NCI-H2227 (cell line): ENCODE measurements at regions not wholly inside any gene's neighbourhood (a gene's known extent, or its start where the extent isn't known, plus 50 kb on each side); places are given as distances from the start of the nearest gene placed in this dataset.

ENCODE experiments used
- DNase-seq: peaks from one replicate; lab custom pipeline; 2025; ENCODE audit not compliant: unreplicated experiment; lab: John Stamatoyannopoulos, UW

DNA sequence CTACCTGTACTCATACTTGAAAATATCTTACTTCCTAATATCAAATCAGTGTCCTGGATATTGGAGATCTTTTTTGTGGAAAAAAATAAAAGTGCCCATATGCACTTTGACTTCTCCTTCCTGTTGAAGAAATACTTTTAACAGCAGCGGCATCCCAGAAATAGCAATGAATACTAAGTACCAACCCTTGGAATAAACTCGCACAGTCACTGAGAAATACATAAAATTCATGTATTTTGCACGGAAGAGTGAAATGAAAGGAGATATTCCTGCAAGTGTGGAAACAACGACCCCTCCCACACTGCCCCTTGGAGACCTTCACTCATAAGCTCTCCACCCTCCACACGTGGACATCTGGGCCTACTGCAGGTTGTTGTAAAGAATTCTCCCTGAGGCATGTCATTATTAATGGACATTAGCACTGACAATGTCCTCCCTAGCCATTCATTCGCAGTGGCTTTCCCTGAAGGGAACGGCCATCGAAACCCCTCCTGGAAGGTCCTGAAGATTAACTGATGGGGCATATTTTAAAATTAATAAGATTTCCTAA is 407.6 kb upstream of the PFKP start:
- DNase-seq = no peak

DNA sequence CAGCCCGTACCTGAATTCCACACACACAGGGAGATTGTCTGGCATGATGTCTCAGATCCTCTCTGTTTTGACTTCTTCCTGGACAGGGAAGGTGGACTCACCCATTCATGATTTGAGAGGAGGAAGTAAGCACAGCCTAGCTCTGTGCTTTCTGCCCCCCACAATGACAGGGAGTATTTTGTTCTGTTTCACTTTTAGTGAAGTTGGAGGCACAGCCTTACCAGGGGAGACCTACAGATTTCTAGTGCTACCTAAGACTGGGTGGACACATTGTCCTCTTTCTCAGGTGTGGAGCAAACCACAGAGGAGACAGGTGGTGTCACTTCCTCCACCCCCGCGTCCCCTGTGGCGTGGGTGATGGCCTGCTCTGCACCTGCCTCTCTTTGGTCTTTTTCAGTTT is 408.6 kb upstream of the PFKP start:
- DNase-seq = no peak

DNA sequence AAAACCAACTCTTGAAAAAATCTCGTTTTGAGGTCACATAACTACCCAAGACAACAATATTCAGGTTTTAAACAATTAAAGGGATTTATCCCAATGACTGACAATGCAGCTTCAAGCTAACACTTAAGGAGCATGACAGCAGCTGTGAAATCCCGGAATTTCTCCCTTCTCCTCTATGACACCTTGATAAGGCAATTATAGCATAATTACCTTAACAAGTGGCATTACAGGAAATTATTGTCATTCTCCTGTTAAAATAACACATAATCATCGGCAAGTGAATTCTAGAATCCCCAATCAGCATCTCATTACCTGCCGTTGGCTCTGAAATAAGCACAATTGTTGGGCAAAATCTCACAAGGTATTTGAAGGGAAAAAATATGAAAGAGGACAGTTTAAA is 417.0 kb upstream of the PFKP start:
- no peak for DNase-seq

DNA sequence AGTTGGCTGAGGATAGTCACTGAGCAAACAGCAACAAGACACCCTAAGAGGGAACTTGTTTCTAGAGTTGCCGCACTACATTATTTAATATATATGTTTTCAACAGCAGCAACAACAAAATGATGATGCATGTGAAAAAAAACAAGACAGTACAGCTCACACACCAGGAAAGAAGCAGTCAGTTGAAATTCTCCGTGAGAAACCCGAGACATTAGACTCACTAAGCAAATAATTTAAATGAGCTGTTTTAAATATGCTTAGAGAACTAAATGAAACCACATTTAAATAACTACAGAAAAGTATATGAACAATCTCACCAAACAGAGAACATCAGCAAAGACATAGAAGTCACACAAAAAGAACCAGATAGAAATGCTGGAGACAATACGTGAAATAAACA is 426.3 kb upstream of the PFKP start:
- DNase-seq = no peak

DNA sequence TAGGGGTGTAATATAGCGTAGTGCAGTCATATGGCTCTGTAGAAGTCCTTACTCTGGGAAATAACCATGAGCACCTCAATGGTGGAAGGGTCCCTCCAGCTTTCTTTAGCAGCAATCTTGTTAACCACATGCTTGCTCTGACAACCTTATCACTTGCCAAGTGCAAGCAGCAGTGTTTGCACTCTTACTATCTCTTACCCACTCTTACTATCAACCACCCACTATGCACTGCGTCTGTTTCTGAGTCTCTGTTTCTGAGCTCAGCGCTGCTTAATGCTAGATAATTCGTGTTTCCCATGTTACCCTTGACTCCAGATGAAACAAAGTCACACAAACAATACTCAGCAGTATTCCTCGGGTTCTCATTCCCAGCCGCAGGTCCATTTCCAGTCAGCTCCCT is 433.7 kb upstream of the PFKP start:
- no peak for DNase-seq

DNA sequence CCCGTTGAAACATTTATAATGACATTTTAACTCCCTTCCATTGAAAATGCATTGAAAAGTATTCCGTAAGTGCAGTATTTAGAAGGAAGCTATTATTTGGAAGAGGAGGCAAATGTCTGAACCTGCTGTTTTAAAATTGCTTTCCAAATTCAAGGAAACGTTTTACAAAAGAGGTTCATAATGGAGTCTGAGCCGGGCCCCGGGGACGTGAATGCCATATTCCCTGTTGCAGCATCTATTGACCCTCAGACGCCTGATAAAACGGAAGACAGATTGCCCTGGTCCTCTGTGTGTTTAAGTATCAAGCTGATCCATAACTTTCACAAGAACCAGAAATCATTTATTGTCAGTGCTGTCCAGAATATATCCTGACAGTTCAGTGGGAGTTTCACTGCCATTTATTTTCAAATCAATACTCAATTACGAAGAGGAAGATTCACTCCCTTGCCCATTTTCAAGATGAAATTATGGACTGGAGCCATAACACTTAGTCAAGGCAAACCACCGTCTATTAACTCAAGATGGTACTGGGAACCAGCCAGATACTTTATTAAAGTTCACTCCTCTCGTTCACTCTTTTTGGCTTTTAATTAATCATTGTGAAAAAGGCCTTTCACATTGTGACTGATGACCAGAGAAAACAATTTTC is 435.7 kb upstream of the PFKP start:
- no peak for DNase-seq

DNA sequence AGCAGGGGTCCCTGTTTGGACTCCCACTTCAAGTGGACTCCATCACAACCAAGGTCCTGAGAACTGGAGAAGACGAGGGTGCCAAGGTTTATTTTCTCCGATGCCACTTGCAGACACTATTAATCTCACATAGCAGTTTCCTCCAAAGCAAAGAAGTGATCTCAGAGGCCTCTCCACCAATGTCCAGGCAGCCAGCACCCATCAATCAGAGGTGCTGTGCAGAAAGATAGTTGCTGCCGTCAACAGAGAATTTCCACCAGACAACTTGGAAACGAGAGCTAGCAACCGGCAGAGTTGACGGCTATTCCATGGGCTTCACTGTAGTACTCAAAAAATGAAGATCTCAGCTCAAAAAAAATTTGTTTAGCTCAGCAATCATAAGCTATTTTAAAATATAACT is 438.6 kb upstream of the PFKP start:
- DNase-seq = no peak

DNA sequence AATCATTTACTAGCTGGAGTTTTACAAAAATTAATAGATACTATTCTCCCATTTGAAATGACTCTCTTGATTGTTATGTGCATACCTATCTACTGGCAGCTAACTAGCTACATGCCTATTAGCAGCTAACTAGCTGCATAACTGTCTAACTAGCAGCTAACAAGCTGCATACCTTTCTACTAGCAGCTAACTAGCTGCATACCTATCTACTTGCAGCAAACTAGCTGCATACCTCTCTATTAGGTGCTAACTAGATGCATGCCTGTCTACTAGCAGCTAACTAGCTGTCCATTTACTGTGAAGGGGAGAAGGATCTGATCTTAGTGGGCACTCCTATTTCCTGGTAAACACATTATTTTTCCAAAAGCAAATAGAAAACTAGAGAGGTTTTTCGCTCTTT is 439.4 kb upstream of the PFKP start:
- DNase-seq = no peak

DNA sequence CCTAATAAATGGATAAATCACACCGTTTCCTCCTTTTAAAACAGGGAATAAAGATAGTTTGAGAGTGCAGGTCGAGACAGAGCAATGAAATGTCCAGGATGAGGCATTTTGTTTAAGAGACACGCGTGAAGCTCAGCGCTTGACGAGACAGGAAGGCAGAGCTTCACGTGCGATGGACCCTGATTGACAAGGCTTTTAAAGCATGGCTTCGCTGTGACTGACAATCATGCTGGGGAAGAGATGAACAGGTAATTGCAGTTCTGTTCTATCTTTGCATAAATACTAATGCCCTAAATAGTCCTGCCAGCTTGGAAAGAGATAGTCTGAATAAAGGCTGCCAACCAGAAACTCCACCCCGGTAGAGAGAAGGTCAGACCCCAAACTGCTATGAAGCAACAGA is 442.3 kb upstream of the PFKP start:
- no peak for DNase-seq

DNA sequence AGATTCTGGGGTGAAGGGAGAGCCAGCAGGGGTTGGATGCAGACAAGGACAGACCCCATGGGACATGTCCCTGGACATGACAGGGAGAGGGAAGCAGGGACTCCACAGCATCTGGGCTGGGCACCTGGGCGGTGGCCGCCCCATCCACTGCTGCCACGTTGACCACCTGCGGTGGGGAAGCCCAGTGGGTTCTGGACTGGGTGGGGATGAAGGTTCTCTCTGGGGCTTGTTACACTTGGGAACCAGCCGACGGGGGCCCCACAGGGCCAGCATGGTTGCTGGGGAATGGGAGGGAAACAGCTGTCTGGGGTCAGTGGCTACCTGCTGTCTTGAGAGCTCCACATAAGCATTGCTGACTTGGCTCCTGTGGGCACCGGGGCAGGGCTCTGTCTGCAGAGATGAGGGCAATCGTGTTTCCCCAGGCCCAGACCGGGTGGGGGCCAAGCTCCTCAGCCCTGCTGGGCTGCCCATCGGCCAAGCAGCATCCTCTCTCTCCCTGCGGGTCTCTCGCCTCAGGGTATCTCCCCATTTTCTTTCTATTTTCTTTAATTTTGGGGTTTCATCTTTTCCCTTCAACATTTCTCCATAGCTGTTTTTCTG is 443.6 kb upstream of the PFKP start:
- DNase-seq = no peak

DNA sequence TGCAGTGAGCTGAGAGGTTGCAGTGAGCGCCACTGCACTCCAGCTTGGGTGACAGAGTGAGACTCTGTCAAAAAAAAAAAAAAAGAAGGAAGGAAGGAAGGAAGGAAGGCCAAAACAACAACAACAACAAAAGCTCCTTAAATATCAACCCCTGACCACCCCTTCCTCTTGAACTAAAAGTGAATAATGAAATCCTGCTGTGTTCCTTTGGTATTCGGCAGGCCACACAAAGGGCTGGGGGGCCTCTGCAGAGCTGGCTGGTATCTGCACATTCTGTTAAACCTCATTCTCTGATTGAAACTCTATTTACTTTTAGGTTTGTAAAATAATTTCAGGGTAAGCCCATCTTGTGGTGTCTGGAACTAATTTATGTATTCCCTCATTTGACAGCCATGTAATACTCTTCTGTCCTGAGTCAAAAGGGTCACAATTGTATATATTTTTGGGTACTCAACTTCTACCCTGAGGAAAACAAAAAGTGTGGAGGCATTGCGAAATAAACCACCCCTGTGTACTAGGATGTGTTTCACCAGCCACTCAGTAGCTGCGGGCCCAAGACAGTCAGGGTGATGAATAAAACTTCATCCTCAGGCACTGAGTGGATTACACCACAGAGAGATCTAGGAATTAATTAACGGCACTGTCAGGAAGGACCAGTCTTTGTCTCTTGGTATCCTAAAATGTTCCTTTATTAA is 446.4 kb upstream of the PFKP start:
- no peak for DNase-seq

DNA sequence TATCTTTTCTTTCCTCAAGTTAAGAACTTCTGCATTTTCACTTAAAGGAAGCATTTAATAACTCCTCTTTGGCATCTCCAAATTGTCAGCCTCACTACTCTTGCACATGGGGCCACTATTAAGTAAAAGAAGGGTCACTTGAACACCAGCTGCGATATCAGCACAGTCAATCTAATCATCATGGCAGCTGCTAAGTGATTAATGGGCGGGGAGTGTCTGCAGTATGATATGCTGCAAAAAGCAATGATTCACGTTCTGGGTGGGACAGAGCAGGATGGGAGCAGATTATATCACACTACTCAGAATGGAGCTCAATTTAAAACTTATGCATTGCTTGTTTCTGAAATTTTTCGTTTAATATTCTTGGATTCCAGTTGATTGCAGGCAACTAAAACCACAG is 447.4 kb upstream of the PFKP start:
- DNase-seq = no peak

DNA sequence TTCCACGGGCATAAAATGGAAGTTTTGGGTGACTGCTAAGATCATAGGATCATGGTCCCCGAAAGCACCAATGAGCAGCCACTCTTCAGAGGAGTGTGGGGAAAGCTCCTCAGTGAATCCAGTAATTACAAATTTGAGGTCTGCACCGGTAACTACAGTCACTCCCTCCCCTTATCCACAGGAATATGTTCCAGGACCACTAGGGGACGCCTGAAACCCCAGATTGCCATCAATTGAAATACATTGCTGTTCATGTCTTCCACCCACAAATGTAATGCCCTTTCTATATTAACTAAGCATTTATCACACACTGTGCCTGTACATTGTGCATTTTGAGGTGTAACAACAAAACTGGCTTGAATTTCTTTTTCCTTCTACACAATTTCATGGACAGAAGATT is 447.9 kb upstream of the PFKP start:
- DNase-seq = no peak

DNA sequence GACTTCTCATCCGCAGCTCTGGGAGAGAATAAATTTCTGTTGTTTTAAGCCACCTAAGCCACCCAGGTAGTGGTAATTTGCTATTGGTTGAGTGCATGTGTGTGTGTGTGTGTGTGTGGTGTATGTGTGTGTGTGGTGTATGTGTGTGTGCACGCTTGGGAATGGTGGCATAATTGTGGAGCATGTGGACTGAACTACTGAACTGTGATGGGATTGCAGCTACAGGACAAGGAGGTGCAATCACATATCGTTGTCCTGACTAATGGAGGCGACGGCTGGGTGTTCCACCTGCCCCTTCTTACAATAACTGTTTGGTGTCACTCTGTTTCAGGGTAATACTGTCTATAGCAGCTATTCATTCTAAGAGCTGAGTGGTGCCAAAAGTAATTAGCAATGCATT is 448.7 kb upstream of the PFKP start:
- DNase-seq = no peak

DNA sequence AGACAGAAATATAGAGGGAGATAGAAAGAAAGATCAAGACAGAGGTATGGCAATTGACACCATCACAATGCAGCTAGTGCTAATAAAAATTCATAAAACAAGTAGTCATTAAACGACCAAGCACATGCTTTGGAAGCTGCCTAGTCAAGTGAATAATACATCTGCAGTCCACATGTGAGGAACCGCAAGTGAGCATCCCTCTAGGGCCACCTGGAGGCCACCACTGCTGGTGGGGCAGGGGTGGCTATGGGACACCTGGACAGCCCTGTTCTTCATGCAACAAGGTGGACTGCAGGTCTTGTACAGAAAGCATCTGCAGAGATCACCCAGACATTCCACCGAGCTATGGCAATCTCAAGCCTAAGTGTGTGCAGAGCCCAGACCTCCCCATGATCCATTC is 451.1 kb upstream of the PFKP start:
- DNase-seq = no peak

DNA sequence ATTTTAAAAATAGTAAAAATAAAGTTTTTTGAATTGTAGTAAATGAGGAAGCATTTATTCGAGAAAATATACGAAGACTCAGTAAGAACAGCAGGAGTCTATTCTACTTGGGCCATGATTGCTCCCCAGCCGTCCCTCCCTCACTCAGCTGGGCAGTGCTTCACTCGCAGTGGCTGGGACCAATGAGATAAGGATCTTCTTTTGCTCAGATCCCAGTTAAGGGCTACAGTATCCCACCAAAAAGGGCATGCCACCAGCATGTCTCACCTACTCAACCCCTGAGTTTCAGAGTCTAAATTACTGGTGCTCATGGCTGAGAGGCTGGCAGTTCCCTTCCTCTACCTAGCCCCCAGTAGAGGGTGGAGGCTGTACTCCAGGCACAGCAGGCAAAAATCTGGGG is 455.7 kb upstream of the PFKP start:
- no peak for DNase-seq

DNA sequence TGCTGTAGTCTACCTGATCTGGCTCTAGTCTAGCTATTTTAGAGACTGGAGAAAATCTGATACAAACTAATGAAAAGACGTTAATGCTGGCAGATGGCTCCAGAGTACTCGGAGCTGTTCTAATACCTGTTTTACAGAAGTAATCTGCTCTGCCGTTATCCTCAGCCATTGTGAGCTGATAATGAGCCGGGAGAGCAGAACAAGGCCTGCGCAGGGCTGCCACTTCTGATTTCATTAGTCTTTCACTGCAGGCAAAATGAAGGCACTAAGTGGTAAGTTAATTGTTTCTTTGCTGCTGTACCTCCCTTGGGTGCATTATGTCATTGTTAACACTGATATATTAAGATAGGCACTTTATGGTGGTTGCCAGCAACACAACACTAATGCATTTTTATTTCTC is 456.4 kb upstream of the PFKP start:
- no peak for DNase-seq

DNA sequence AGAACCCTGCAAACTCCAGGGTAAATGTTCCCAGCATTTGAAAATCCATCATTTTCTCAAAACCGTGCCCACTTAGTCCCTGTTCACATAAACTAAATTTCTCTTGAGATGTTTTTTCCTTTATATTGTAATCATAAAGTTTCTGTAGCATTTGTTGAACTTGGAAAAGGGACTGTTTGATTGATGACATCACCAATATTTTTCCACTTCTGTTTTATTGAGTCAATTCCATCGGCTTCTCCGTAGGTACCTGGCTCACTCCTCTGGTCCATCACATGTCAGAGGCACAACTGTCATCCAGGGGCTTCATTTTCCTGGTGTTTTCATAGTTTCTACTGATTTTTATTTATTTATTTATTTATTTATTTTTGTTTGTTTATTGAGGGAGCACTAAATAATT is 462.5 kb upstream of the PFKP start:
- DNase-seq = no peak

DNA sequence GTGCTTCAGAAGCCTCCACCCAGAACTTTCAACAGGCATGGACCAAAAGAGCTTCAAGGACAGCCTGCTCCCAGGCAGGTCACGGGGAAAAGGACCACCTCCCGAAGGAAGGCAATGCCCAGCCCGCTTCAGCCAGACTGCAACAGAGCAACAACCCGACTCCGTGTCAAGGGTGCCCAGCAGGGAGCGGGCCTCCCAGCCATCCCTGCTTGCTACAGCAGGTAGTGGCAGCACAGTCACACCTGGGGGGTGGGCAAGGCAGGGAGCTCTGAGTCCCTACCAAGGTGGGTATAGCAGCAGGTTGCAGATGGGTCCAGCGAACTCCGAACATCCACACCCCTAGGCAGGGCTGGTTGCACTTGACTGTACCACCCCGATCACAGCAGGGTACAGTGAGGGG is 467.8 kb upstream of the PFKP start:
- no peak for DNase-seq

DNA sequence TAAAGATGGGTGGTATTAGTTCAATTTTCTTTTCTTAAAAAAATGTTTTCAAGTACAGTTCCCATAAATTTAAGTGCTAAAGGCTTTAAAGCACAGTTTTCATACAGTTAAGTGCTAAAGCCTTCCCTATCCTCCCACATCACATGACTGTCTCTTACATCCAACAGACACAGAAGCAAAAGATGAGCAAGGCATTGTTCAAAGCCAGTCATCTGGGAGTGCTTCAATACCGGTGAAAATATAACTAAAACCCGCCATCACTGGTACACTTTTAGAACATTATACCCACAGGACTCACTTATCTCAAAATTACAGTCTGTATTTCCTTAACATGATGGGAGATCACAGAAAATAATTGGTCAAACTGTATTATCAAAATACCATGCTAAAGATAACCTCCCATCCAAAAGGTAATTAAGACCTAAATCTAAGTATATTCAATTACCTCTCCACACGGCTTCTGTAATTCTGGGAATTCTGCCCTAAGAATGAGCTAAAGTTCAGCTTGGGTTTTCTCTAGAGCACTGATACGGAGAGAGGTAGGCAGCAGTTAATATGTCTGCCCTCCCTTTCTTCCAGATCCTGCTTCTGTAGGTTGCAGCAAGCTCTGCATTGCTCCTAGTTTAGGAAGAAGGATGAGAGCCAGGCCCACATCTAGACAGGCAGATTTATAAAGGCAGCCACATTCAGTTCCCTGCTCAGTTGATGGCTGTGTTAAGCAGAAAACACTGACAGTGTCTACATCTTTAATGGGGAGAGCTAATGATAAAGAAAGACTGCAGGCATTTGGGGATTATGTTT is 474.8 kb upstream of the PFKP start:
- DNase-seq = no peak

DNA sequence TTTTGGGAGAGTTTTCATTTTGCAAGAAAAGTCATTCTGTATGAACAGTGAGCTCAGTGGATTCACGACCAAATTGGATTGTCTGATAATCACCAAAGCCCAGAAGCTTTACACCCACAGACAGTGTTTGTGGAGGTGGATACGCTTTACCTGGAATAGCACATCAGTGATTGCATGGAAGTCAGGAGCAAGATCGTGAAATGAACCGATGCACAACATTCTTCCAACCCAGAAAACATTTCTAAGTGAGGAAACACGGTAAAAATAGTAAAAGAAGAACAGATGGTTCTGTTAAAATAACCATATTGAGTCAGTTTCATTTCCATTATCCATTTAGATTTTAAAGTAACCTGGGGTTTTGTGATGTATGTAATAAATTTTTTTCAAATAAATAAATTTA is 478.2 kb upstream of the PFKP start:
- no peak for DNase-seq

DNA sequence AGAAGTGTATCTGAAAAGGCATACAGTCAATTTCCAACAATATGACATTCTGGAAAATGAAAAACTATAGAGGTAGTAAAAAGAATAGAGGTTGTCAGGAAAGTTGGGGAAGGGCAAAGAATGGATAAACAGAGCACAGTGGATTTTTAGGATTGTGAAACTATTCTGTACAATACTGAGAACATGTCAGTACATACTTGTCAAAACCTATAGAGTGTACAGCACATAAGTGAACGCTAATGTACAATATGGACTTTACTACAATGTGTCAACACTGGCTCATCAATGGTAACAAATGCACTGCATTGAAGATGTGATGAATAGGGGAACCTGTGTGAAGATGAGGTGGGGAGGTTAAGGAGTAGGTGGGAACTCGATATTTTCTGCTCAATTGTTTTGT is 483.0 kb upstream of the PFKP start:
- DNase-seq = no peak
